Suprapubic skin (tissue), 4 donors: ENCODE measurements at regions not wholly inside any gene's neighbourhood (a gene's known extent, or its start where the extent isn't known, plus 50 kb on each side); places are given as distances from the start of the nearest gene placed in this dataset.

Experiments used
- EP300 ChIP-seq: sonication (generic); formaldehyde crosslinking; IDR thresholded peaks from one replicate; pipeline ENCODE4 v1.6.1; 2017; ENCODE audit warnings: antibody characterized with exemption
- POLR2AphosphoS5 ChIP-seq, 3 donors: sonication (generic); formaldehyde crosslinking; IDR thresholded peaks; one replicate each; pipeline ENCODE4 v1.6.1; 2017; ENCODE audit warnings: antibody characterized with exemption in 3 of 3
- TF ChIP-seq, protein P1 (sequence below), 2 donors: fragments of 200-600 bp in 1 of 2; fragments of 450-650 bp in 1 of 2; sonication (generic) in 1 of 2; IDR thresholded peaks; one replicate each; pipeline ENCODE4 v1.5.1; 2016 to 2019; ENCODE audit warnings: antibody characterized with exemption in 2 of 2, mild to moderate bottlenecking in 1 of 2, moderate library complexity in 1 of 2

DNA sequence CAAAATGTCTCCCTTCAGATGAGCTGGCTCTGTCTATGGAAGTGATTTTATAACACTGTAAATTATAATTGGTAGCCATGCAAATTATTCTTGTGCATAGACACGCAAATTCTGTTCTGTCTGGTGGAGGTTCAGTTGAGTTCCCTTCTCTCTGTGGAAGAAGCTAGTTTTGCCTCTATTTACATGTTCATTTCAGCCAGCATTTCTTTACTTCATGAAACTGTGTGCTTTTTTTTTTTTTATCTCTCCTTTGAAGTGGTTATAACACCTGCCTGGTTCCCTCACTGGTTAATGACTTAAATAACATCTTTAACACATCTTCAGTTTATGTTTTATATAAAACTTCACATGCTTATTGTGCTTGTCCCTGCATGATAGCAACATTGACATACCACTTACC lies 149.4 kb upstream of the FBXL7 start:
- TF ChIP-seq, protein P1, sequence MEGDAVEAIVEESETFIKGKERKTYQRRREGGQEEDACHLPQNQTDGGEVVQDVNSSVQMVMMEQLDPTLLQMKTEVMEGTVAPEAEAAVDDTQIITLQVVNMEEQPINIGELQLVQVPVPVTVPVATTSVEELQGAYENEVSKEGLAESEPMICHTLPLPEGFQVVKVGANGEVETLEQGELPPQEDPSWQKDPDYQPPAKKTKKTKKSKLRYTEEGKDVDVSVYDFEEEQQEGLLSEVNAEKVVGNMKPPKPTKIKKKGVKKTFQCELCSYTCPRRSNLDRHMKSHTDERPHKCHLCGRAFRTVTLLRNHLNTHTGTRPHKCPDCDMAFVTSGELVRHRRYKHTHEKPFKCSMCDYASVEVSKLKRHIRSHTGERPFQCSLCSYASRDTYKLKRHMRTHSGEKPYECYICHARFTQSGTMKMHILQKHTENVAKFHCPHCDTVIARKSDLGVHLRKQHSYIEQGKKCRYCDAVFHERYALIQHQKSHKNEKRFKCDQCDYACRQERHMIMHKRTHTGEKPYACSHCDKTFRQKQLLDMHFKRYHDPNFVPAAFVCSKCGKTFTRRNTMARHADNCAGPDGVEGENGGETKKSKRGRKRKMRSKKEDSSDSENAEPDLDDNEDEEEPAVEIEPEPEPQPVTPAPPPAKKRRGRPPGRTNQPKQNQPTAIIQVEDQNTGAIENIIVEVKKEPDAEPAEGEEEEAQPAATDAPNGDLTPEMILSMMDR (IDR thresholded peaks at IDR 0.05) = no peak
- no peak for TF ChIP-seq EP300
- TF ChIP-seq POLR2AphosphoS5 (IDR thresholded peaks at IDR 0.05) = no peak
